Lung (tissue), 11 donors: ENCODE measurements at regions not wholly inside any gene's neighbourhood (a gene's known extent, or its start where the extent isn't known, plus 50 kb on each side); places are given as distances from the start of the nearest gene placed in this dataset.

Experiments used
- ATAC-seq: fragments of 200-7000 bp; cut with Tn5 transposase; one replicate; pipeline ENCODE4 v1.9.1; 2020; ENCODE audit warnings: moderate number of reproducible peaks; ENCODE audit not compliant: insufficient read depth, low FRiP score
- DNase-seq, 3 donors: peaks; one replicate each; pipeline ENCODE4 v3.0.0-alpha.2; 2013 to 2017
- H3K27ac ChIP-seq, 2 donors: one replicate each; pipeline ENCODE4 v1.5.1; 2013; ENCODE audit warnings: mild to moderate bottlenecking in 2 of 2, moderate library complexity in 2 of 2, control low read depth in 1 of 2, inconsistent platforms in 1 of 2, low read depth in 1 of 2, low read length in 1 of 2
- H3K27me3 ChIP-seq, 3 donors: one replicate each; pipeline ENCODE4 v1.5.1; 2013; ENCODE audit warnings: low read length in 2 of 3; ENCODE audit not compliant: control insufficient read depth in 3 of 3, insufficient read depth in 3 of 3
- H3K36me3 ChIP-seq, 4 donors: one replicate each; pipeline ENCODE4 v1.5.1; 2013; ENCODE audit warnings: low read length in 4 of 4, mild to moderate bottlenecking in 1 of 4, moderate library complexity in 1 of 4; ENCODE audit not compliant: control insufficient read depth in 4 of 4, insufficient read depth in 4 of 4
- H3K4me1 ChIP-seq, 5 donors: one replicate each; pipeline ENCODE4 v1.5.1; 2013; ENCODE audit warnings: low read length in 5 of 5, mild to moderate bottlenecking in 2 of 5, moderate library complexity in 1 of 5; ENCODE audit not compliant: control insufficient read depth in 5 of 5, insufficient read depth in 5 of 5
- H3K4me3 ChIP-seq: one replicate; pipeline ENCODE4 v1.5.1; 2013; ENCODE audit warnings: mild to moderate bottlenecking, control low read depth, moderate library complexity
- H3K9ac ChIP-seq, 2 donors: one replicate each; pipeline ENCODE4 v1.5.1; 2013; ENCODE audit warnings: low read length in 2 of 2, control low read depth in 1 of 2; ENCODE audit not compliant: insufficient read depth in 1 of 2
- H3K9me3 ChIP-seq, 4 donors: one replicate each; pipeline ENCODE4 v1.5.1; 2013; ENCODE audit warnings: low read length in 3 of 4, mild to moderate bottlenecking in 1 of 4, moderate library complexity in 1 of 4; ENCODE audit not compliant: control insufficient read depth in 4 of 4, insufficient read depth in 3 of 4
- CTCF ChIP-seq: IDR thresholded peaks from 2 replicates; pipeline ENCODE4 v1.5.1; 2012; ENCODE audit warnings: mild to moderate bottlenecking; ENCODE audit errors: control extremely low read depth, extremely low read depth
- WGBS, 2 donors: extraction: QIAGEN DNeasy Blood & Tissue Kit; methylation state at CpG; one replicate each; pipeline ENCODE4 v1.1.7; 2013; 5-methylcytosine and 5-hydroxymethylcytosine counted together
- donor health status: control.
- donor health status: control.
- donor health status: Bipolar disorder and iron deficiency.
- donor health status: healthy.
- donor health status: DM: yes; HTN: yes; CAD: no.

- ATAC-seq (no peak), DNase-seq (no peak)
- no peaks in the 10 kb centered on the region for H3K27me3 ChIP-seq
- no peak for TF ChIP-seq CTCF
- H3K27ac ChIP-seq, result no peak overlapping the region
- no peaks in the 10 kb centered on the region for H3K36me3 ChIP-seq
- peaks cover 0 to 9% (median 0%) of the 10 kb centered on the region in 5 donors for H3K4me1 ChIP-seq
- H3K9ac ChIP-seq, result no peak overlapping the region
- H3K9me3 ChIP-seq, result no peaks in the 10 kb centered on the region
- H3K4me3 ChIP-seq, result no peak overlapping the region
These were observed 59.7 kb downstream of the XCL2 start for GRCh38 chr1:168484083-168484482.

DNA sequence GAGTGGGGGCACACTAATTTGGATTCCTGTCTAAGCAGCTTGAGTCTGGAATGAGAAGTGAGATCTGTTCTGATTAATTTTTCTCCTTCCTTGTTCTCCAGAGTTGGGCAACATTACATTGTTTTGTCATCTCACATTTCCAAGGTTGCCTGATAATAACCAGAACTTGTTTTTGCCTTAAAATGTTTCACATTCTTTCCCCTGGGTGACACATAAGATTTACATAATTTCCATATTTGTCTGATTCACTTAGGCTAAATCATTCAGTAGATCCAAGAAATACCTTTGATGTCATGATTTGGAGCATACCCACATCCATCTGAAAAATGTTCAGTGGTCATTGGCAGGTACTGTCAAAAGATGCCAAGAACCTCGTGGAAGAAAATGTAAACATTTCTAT lies 60.3 kb downstream of the XCL2 start:
- 16 to 30% methylated on average over 1 of the region's 1 CpG for WGBS, 2 donors
- DNase-seq (peak in 2 of 3 donors; percentile 37 to 54), ATAC-seq (no peak)
- peaks cover 0 to 9% (median 0%) of the 10 kb centered on the region in 5 donors for H3K4me1 ChIP-seq
- no peak overlapping the region for H3K9ac ChIP-seq
- H3K4me3 ChIP-seq, result no peak overlapping the region
- no peaks in the 10 kb centered on the region for H3K9me3 ChIP-seq
- no peaks in the 10 kb centered on the region for H3K36me3 ChIP-seq
- H3K27me3 ChIP-seq, result no peaks in the 10 kb centered on the region
- no peak overlapping the region for H3K27ac ChIP-seq
- TF ChIP-seq CTCF, result no peak

- no peak for ATAC-seq
- Histone ChIP-seq H3K36me3 (no peaks in the 10 kb centered on the region), H3K27me3 (no peaks in the 10 kb centered on the region), H3K9ac (no peak overlapping the region), H3K9me3 (no peaks in the 10 kb centered on the region), H3K4me1 (peaks cover 0 to 3% (median 0%) of the 10 kb centered on the region in 5 donors), H3K27ac (no peak overlapping the region), H3K4me3 (no peak overlapping the region)
- DNase-seq, result no peak
- no peak for TF ChIP-seq CTCF
These were observed 61.7 kb downstream of the XCL2 start for GRCh38 chr1:168482106-168482505.

- DNase-seq (no peak), ATAC-seq (no peak)
- H3K4me3 ChIP-seq, result no peak overlapping the region
- 80 to 84% methylated on average over 4 of the region's 4 CpGs for WGBS, 2 donors
- no peaks in the 10 kb centered on the region for H3K27me3 ChIP-seq
- H3K36me3 ChIP-seq, result no peaks in the 10 kb centered on the region
- H3K9ac ChIP-seq, result no peak overlapping the region
- H3K4me1 ChIP-seq, result peaks cover 0 to 3% (median 0%) of the 10 kb centered on the region in 5 donors
- no peak overlapping the region for H3K27ac ChIP-seq
- H3K9me3 ChIP-seq, result no peaks in the 10 kb centered on the region
- TF ChIP-seq CTCF, result no peak
These were observed 62.2 kb downstream of the XCL2 start for GRCh38 chr1:168481586-168481985.
